ENCODE measurements at regions not wholly inside any gene's neighbourhood (a gene's known extent, or its start where the extent isn't known, plus 50 kb on each side); places are given as distances from the start of the nearest gene placed in this dataset.

- Histone ChIP-seq H3K27ac (replicated peaks) (no peak overlapping the region), H3K27me3 (ENCODE audit: low read depth) (no peaks in the 10 kb centered on the region), H3K9me3 (replicated peaks) (peaks cover 29% of the 10 kb centered on the region), H3K4me1 (no peaks in the 10 kb centered on the region), H3K36me3 (no peaks in the 10 kb centered on the region), H3K4me3 (no peak overlapping the region)
- DNase-seq = no peak
- no peak for TF ChIP-seq CTCF (IDR thresholded peaks at IDR 0.05; ENCODE audit: borderline replicate concordance)
- intact Hi-C loops (cut with micrococcal nuclease) = no loop called here
Observed at GRCh38 chr2:125172181-125172580, 1147.1 kb downstream of the CNTNAP5 start.

DNA sequence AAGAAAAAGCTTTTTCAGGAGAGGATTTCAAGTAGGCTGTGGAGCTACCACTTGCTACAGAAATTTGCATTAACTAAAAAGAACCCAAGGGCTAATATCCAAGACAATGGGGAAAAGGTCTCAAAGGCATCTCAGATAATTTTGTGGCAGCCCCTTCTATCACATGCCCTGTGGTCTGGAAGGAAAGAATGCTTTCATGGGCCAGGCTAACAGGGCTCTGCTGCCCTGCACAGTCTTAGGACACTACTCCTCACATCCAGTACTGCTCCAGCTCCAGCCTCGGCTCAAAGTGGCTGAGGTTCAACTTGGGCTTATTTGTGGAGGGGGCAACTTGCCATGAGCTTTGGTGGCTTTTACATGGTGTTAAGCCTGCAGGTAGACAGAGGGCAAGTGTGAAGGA is 1150.3 kb downstream of the CNTNAP5 start:
- H3K4me1 ChIP-seq = no peaks in the 10 kb centered on the region
- no peak for DNase-seq
- no peak overlapping the region for H3K27ac ChIP-seq (replicated peaks)
- peaks cover 29% of the 10 kb centered on the region for H3K9me3 ChIP-seq (replicated peaks)
- intact Hi-C loops (cut with micrococcal nuclease) = no loop called here
- H3K36me3 ChIP-seq = no peaks in the 10 kb centered on the region
- no peak overlapping the region for H3K4me3 ChIP-seq
- no peaks in the 10 kb centered on the region for H3K27me3 ChIP-seq (ENCODE audit: low read depth)
- TF ChIP-seq CTCF (IDR thresholded peaks at IDR 0.05; ENCODE audit: borderline replicate concordance) = no peak

DNA sequence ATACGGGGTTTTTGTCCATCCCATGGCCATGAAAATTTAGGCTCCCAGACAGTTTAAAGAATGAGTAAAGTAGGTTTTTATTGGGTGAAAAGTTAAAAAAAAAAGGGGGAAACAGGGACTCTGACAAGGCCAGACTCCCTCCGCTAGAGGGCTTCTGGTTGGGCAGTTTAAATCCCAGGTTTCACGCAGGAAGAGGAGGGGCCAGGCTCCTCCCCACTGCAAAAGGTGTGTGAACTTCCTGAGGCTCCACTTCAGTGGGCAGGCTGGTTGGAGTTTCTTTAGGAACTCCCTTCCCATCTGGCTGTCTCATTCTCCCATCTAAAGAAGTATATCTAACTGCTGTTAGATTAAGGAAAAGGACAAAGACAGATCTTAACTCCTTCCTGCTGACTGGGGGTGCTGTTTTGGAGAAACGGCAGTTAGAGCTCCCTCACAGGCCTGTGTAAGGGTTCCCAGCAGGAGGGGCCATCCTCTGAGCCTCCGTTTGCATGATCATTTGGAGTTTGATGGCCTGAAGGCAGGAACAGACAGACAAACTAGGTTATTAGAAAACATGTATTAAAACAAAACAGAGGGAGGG is 1160.7 kb downstream of the CNTNAP5 start:
- Histone ChIP-seq H3K9me3 (replicated peaks) (no peaks in the 10 kb centered on the region), H3K27ac (replicated peaks) (no peak overlapping the region), H3K27me3 (ENCODE audit: low read depth) (no peaks in the 10 kb centered on the region), H3K36me3 (no peaks in the 10 kb centered on the region), H3K4me1 (no peaks in the 10 kb centered on the region), H3K4me3 (no peak overlapping the region)
- no peak for DNase-seq
- no peak for TF ChIP-seq CTCF (IDR thresholded peaks at IDR 0.05; ENCODE audit: borderline replicate concordance)
- intact Hi-C loops (cut with micrococcal nuclease) = no loop called here

DNA sequence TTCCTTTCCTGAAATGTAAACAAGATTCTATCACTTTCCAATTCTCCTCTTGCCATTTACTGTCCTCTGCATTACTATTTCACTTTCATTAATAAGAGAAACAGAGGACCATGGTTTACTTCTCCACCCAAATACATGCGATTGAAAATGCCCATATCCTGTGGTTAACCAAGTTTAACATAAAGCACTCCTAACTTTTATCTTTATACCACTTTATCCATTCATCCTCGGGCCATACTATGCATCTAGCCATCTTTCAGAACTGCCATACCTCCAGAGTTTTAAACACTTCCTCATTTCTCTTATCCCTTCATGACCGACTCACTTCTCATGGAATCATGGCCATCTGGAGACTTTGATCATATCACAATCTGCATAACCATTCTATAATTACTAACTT is 1182.3 kb downstream of the CNTNAP5 start:
- no peak for TF ChIP-seq CTCF (IDR thresholded peaks at IDR 0.05; ENCODE audit: borderline replicate concordance)
- H3K4me1 ChIP-seq = no peaks in the 10 kb centered on the region
- H3K9me3 ChIP-seq (replicated peaks) = peaks cover 2% of the 10 kb centered on the region
- no peak overlapping the region for H3K4me3 ChIP-seq
- DNase-seq = no peak
- H3K27ac ChIP-seq (replicated peaks) = no peak overlapping the region
- no peaks in the 10 kb centered on the region for H3K27me3 ChIP-seq (ENCODE audit: low read depth)
- H3K36me3 ChIP-seq = no peaks in the 10 kb centered on the region
- intact Hi-C loops (cut with micrococcal nuclease) = no loop called here

- H3K27me3 ChIP-seq (ENCODE audit: low read depth) = no peaks in the 10 kb centered on the region
- no peak for DNase-seq
- no peaks in the 10 kb centered on the region for H3K36me3 ChIP-seq
- no peak for TF ChIP-seq CTCF (IDR thresholded peaks at IDR 0.05; ENCODE audit: borderline replicate concordance)
- H3K4me3 ChIP-seq = no peak overlapping the region
- intact Hi-C loops (cut with micrococcal nuclease) = no loop called here
- peaks cover 61% of the 10 kb centered on the region for H3K9me3 ChIP-seq (replicated peaks)
- H3K4me1 ChIP-seq = no peaks in the 10 kb centered on the region
- H3K27ac ChIP-seq (replicated peaks) = no peak overlapping the region
Observed at GRCh38 chr2:125216321-125216720, 1191.2 kb downstream of the CNTNAP5 start.

Measured in left ventricle myocardium inferior (tissue), 1 donor.